Activated naive CD8-positive, alpha-beta T cell (primary cell): ENCODE measurements at regions not wholly inside any gene's neighbourhood (a gene's known extent, or its start where the extent isn't known, plus 50 kb on each side); places are given as distances from the start of the nearest gene placed in this dataset.

Experiments used
- H3K27ac Mint-ChIP-seq: one replicate; pipeline ENCODE4 v1.8.0; 2021; ENCODE audit warnings: mixed read lengths
- H3K27me3 Mint-ChIP-seq: one replicate; pipeline ENCODE4 v1.8.0; 2021; ENCODE audit warnings: mixed read lengths
- H3K36me3 Mint-ChIP-seq: one replicate; pipeline ENCODE4 v1.8.0; 2021; ENCODE audit warnings: mixed read lengths
- H3K4me1 Mint-ChIP-seq: one replicate; pipeline ENCODE4 v1.8.0; 2021; ENCODE audit warnings: low read depth, mixed read lengths
- H3K4me3 Mint-ChIP-seq: one replicate; pipeline ENCODE4 v1.8.0; 2021; ENCODE audit warnings: mild to moderate bottlenecking, mixed read lengths
- H3K9me3 Mint-ChIP-seq: one replicate; pipeline ENCODE4 v1.8.0; 2021; ENCODE audit warnings: low read depth, mixed read lengths

DNA sequence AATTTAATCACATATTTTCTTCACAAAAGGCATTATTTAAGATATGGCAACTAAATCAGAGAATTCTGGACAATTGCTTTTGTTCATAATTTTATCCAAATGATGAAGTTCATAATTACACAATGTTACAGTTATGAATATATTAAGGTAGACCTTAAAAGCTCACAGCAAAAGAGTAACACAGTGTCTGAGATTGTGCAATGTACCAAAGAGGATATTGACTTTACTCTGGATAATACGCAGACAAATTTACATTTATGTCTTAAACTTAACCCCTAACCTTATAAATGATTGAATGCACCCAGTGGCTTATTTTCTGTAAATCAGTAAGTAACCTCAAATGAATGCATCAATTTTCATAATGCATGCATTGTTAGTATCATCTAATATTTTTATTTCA is 216.2 kb upstream of the SAMSN1 start:
- no peak overlapping the region for H3K4me3 Mint-ChIP-seq
- no peaks in the 10 kb centered on the region for H3K27me3 Mint-ChIP-seq
- peaks cover 6% of the 10 kb centered on the region for H3K36me3 Mint-ChIP-seq
- H3K9me3 Mint-ChIP-seq: no peaks in the 10 kb centered on the region
- no peak overlapping the region for H3K27ac Mint-ChIP-seq
- H3K4me1 Mint-ChIP-seq: no peaks in the 10 kb centered on the region

DNA sequence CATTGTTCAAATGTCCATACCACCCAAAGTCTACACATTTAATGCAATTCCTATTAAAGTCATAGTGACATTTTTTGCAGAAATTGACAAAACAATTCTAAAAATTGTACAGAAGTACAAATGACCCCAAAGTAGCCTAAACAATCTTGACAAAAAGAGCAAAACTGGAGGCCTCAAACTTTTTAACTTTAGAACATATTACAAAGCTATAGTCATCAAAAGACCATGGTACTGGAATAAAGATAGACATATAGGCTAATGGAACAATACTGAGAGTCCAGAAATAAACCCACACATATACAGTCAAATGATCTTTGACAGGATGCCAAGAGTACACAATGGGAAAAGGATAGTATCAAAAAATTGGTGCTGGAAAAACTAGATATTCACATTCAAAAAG is 213.2 kb upstream of the SAMSN1 start:
- H3K27ac Mint-ChIP-seq: no peak overlapping the region
- H3K4me3 Mint-ChIP-seq: no peak overlapping the region
- H3K27me3 Mint-ChIP-seq: no peaks in the 10 kb centered on the region
- H3K4me1 Mint-ChIP-seq: no peaks in the 10 kb centered on the region
- peaks cover 5% of the 10 kb centered on the region for H3K9me3 Mint-ChIP-seq
- H3K36me3 Mint-ChIP-seq: peaks cover 13% of the 10 kb centered on the region

DNA sequence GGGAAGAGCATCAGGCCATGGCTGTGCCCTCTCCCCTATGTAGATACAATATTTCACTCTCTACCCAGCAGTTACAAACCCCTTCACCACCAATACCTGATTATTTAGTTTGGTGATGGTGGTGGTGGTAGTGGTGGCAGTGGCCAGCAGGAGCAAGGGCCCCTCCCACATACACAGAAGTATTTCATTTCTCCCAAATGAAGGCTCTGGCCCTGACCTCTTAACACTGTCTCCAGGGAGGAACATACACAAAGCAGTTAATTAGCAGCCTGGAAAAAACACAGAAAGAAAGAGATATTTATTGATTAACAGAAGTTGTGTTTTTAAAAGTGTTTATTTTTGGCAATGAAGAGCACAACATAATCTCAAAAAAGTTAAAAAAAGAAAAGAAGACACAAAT is 212.7 kb upstream of the SAMSN1 start:
- Mint-ChIP-seq H3K27ac (no peak overlapping the region), H3K9me3 (peaks cover 6% of the 10 kb centered on the region), H3K36me3 (peaks cover 13% of the 10 kb centered on the region)

DNA sequence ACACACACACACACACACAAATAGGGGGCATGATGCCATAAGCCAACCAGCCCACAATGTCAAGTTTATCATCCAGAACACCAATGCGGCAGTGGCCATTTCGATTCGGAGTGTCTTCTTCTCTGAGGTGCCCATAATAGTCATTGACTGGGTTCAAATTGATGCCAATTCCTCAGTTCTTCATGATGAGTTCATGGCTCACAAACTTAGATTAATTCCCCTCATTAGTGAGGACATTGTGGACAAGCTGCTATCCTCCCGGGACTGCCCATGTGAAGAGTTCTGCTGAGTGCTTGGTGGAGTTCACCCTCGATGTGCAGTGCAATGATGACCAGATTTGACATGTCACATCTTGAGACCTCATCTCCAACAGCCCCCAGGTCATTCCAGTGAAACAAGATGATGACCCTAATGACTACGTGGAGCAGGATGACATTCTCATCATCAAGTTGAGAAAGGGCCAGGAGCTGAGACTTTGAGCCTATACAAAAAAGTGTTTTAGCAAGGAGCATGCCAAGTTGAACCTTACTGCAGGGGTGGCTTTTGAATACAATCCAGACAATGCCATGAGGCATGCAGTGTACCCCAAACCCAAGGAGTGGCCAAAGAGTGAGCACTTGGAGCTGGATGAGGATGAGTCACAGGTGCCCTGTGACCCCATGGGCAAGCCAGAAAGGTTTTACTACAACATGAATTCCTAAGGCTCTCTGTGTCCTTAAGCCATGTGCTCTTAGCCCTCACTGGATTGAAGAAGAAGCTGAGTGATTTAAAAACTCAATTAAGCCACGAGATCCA is 211.6 kb upstream of the SAMSN1 start:
- Mint-ChIP-seq H3K9me3 (peaks cover 6% of the 10 kb centered on the region), H3K4me3 (no peak overlapping the region), H3K27ac (no peak overlapping the region), H3K4me1 (peaks cover 2% of the 10 kb centered on the region), H3K36me3 (peaks cover 13% of the 10 kb centered on the region), H3K27me3 (no peaks in the 10 kb centered on the region)

More for the DNA sequence above, 212.7 kb upstream of the SAMSN1 start:
- H3K4me1 Mint-ChIP-seq: no peaks in the 10 kb centered on the region
- H3K4me3 Mint-ChIP-seq: no peak overlapping the region
- no peaks in the 10 kb centered on the region for H3K27me3 Mint-ChIP-seq

DNA sequence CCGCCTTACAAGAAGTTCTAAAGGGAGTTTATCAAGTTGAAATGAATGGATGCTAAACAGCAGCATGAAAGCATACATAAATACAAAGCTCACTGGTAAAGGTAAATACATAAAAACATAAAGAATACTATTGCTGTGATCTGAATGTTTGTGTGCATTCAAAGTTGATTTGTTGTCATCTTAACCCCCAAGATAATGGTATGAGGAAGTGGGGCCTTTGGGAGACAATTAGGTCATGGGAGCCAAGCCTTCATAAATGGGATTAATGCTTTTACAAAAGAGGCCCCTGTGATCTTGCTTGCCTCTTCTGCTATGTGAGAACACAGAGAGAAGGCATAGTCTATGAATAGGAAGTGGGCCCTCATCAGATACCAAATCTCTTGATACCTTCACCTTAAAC is 209.0 kb upstream of the SAMSN1 start:
- H3K36me3 Mint-ChIP-seq: peaks cover 15% of the 10 kb centered on the region
- peaks cover 2% of the 10 kb centered on the region for H3K4me1 Mint-ChIP-seq
- peaks cover 3% of the 10 kb centered on the region for H3K27me3 Mint-ChIP-seq
- H3K27ac Mint-ChIP-seq: no peak overlapping the region
- H3K9me3 Mint-ChIP-seq: peaks cover 6% of the 10 kb centered on the region
- H3K4me3 Mint-ChIP-seq: no peak overlapping the region

DNA sequence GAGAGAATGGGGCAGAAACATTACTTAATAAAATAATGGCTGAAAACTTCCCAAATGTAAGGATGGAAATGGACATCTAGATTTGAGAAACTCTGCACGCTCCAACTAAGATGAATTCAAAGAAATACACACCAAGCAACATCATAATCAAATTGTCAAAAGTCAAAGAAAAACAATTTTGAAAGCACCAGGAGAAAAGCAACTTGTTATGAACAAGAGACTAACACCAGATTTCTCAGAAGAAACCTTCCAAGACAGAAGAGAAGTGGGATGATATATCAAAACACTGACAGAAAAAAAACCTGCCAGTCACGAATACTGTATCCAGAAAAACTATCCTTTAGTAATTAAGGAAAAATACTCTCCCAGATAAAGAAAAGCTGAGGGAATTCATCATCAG is 208.6 kb upstream of the SAMSN1 start:
- Mint-ChIP-seq H3K27ac (no peak overlapping the region), H3K9me3 (peaks cover 6% of the 10 kb centered on the region), H3K36me3 (peaks cover 15% of the 10 kb centered on the region), H3K27me3 (peaks cover 3% of the 10 kb centered on the region), H3K4me3 (no peak overlapping the region), H3K4me1 (peaks cover 2% of the 10 kb centered on the region)

DNA sequence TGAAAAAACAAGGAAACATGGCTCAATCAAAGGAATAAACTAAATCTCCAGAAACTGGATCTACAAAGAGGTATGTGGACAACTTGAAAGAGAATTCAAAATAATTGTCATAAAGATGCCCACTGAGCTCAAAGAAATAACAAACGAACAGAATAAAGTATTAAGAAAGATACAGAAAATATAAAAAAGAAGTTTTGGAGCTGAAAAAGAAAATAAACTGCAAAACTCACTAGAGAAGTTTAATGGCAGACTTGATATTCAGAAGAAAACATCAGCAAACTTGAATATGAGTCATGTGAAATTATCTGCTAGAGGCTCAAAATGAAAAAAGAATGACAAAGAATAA is 208.1 kb upstream of the SAMSN1 start:
- Mint-ChIP-seq H3K4me3 (no peak overlapping the region), H3K27ac (no peak overlapping the region), H3K36me3 (peaks cover 13% of the 10 kb centered on the region), H3K27me3 (peaks cover 3% of the 10 kb centered on the region), H3K4me1 (peaks cover 2% of the 10 kb centered on the region), H3K9me3 (peaks cover 6% of the 10 kb centered on the region)

DNA sequence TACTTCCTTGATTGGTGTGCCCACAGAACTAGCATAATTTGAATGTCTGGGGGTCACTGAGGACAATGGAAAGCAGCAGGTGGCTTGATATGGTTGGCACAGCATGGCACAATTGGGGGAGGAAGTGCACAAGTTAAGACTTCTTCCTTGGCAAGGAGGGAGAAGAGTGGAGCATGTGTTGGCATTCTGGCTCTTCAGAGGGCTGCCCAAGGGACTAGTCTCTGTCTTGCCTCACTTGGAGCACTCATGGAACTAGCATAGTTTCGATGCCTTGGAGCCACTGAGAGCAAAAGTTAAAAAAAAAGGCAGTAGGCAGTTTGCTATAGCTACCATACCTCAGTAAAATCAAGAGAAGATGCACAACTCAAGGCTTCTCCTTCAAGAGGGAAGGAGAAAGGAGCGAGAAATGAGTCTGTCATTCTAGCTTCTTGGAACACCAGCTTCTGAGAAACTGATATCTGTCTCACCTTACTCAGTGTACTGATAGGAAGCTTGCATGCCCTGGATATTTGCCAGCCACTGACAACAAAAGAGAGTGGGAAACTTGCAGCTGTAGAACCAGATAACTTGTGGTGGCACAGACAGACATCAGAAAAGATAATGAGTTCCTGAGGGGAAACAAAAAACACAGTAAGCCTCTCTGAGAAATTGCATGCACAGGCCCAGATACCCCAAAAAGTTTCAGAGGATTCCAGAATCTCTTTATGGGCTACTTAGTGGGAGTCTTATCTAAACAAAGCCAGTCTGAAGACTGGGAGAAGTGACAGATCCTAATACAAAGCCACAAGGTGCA is 207.5 kb upstream of the SAMSN1 start:
- peaks cover 6% of the 10 kb centered on the region for H3K9me3 Mint-ChIP-seq
- H3K36me3 Mint-ChIP-seq: peaks cover 9% of the 10 kb centered on the region
- no peak overlapping the region for H3K4me3 Mint-ChIP-seq
- H3K27me3 Mint-ChIP-seq: peaks cover 3% of the 10 kb centered on the region
- peaks cover 2% of the 10 kb centered on the region for H3K4me1 Mint-ChIP-seq
- no peak overlapping the region for H3K27ac Mint-ChIP-seq

DNA sequence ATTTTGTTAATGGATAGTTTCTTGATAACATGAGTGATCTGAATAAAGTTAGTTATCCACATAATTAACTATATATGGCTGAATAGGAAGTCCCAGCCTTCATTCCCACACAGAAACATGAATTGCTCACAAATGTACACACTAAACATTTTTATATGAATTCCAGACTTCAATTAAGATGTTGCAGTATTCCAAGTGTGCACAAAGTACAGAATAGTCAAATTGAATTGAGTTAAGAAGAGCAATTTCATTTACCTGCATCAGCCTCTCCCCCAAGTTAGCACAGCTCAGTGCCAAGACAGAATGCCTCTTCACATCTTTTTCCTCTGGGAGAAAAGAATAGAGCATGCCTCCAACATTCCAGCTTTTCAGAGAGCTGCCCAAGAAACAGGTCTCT is 207.0 kb upstream of the SAMSN1 start:
- Mint-ChIP-seq H3K4me1 (peaks cover 2% of the 10 kb centered on the region), H3K27me3 (peaks cover 3% of the 10 kb centered on the region), H3K36me3 (peaks cover 9% of the 10 kb centered on the region), H3K9me3 (peaks cover 6% of the 10 kb centered on the region), H3K4me3 (no peak overlapping the region), H3K27ac (no peak overlapping the region)

DNA sequence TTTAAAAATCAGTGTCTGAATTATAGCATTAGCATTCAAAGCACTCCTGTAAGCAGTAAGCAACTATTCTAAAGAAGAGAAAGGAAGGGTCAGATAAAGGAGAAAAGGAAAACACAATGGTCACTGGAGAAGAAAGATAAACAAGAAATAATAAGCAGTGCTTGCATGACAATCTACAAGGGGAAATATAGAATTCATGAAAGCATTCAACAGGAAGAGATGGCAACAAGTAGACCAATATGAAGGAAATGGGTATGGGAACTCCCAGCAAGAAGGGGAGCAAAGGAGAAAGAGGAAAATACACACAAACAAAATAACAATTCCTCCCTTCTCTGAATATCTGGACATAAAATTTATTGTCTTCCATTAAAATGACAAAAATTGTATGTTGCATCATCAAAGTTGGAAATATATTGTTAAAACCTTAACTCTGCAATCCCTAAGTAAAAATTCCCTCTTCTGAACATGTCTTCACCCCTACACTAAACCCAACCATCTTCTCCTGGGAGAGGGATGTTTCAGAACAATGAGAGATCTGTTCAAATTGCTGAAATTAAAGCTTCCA is 206.3 kb upstream of the SAMSN1 start:
- H3K4me1 Mint-ChIP-seq: peaks cover 2% of the 10 kb centered on the region
- no peak overlapping the region for H3K4me3 Mint-ChIP-seq
- H3K27me3 Mint-ChIP-seq: peaks cover 3% of the 10 kb centered on the region
- no peak overlapping the region for H3K27ac Mint-ChIP-seq
- peaks cover 6% of the 10 kb centered on the region for H3K9me3 Mint-ChIP-seq
- peaks cover 9% of the 10 kb centered on the region for H3K36me3 Mint-ChIP-seq

DNA sequence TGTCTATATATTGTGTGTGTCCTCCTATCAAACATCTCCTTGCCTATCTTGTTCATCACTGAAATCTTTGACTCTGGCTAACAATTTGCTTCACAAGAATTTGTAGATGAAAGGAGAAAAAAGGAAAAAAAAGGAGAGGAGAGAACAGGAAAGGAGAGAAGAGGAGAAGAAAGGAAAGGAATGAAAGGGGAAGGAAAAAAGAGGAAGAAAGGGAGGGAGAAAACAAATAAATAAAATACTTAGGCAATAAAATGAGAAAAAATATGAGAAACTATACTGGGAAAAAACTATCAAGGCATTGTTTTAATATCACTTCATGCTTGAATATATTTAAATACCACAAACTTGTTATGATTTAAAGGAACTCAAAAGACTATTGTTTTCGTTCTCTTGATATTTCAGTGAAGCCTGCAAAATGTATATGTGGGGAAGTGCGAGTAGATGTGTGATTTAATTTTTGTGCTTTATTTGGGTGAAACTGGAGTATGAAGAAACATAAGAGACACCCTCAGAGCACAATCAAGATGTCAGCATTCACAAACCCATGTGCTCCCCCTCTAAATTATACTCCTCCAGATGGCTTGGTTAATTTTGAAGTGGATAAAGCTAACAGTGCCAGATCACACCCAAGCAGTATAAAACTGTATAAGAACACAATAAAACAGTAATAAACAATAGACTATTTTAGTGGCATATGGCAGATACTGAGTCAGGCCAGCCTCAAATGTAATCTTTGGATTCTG is 205.7 kb upstream of the SAMSN1 start:
- Mint-ChIP-seq H3K9me3 (peaks cover 6% of the 10 kb centered on the region), H3K36me3 (peaks cover 9% of the 10 kb centered on the region), H3K27ac (no peak overlapping the region), H3K4me1 (peaks cover 2% of the 10 kb centered on the region), H3K4me3 (no peak overlapping the region), H3K27me3 (peaks cover 3% of the 10 kb centered on the region)

DNA sequence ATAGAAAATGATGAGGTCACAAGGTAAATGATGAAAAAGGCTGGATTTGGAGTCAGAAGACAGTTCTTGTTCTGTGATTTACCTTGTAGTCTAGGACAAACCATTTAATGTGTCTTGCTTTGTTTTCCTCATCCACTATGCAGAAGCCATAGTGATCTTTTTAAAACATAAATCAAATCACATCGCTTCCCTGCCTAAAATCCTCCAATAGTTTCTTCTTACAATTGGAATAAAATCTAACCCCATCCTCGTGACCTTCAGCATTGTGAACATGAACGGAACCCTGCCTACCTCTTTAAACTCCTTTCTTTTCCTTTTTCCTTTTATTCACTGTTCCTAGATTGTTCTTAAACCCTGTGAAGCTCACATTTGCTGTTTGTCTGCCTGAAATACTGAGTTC is 204.9 kb upstream of the SAMSN1 start:
- Mint-ChIP-seq H3K4me1 (peaks cover 2% of the 10 kb centered on the region), H3K4me3 (no peak overlapping the region), H3K27me3 (peaks cover 3% of the 10 kb centered on the region), H3K27ac (no peak overlapping the region), H3K36me3 (peaks cover 9% of the 10 kb centered on the region), H3K9me3 (peaks cover 6% of the 10 kb centered on the region)

DNA sequence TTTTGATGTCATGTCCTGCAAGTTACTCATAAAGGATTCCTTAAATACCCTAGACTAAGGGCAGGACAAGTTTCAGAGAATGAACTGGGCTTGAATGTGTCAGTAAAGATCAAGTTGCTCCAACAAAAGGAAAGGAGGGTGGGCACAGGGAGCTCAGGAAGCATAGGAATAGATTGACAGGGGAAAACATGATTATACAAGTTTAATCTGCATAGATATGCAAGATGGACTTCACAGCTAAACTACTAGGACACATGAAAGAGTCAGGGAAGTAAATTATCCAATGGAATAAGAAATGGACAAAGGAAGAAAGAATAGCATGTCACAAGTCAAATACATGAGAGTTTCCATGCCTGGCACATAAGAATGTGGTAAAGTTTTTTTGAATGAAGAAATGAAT is 203.9 kb upstream of the SAMSN1 start:
- Mint-ChIP-seq H3K27ac (no peak overlapping the region), H3K36me3 (peaks cover 8% of the 10 kb centered on the region), H3K9me3 (peaks cover 6% of the 10 kb centered on the region), H3K4me1 (peaks cover 2% of the 10 kb centered on the region), H3K27me3 (peaks cover 3% of the 10 kb centered on the region), H3K4me3 (no peak overlapping the region)

DNA sequence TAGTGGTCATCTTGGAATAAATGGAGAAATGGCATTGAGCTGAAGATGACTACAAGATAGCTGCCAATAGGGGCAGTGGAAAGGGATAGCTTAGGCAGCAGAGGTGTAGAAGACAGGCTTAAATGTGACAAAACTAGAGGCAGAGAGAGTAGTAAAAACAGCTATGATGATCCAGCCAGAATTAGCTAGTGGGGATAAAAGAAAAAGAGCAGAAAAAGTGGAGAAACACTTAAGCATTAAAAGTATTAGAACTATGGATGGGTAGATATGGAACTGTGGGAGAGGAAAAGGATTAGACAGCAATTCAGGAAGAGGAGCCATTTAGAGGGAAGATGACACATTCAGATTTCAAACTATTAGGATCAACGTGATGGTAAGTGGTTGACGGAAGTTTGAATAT is 202.5 kb upstream of the SAMSN1 start:
- H3K4me3 Mint-ChIP-seq: no peak overlapping the region
- peaks cover 3% of the 10 kb centered on the region for H3K27me3 Mint-ChIP-seq
- H3K36me3 Mint-ChIP-seq: peaks cover 2% of the 10 kb centered on the region
- H3K4me1 Mint-ChIP-seq: peaks cover 2% of the 10 kb centered on the region
- H3K27ac Mint-ChIP-seq: no peak overlapping the region
- peaks cover 2% of the 10 kb centered on the region for H3K9me3 Mint-ChIP-seq

DNA sequence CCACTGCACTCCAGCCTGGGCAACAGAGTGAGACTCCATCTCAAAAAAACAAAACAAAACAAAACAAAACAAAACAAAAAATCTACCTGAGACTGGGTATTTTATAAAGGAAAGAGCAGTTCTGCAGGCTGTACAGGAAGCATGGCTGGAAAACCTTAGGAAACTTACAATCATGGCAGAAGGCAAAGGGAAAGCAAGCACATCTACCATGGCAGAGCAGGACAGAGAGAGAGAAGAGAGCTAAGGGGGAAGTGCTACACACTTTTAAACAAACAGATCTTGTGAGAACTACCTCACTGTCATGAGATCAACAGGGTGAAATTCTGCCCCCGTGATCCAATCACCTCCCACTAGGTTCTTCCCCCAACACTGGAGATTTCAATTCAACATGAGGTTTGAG is 198.3 kb upstream of the SAMSN1 start:
- Mint-ChIP-seq H3K4me3 (no peak overlapping the region), H3K36me3 (no peaks in the 10 kb centered on the region), H3K27ac (no peak overlapping the region), H3K27me3 (no peaks in the 10 kb centered on the region), H3K4me1 (no peaks in the 10 kb centered on the region), H3K9me3 (peaks cover 4% of the 10 kb centered on the region)
